GM12875 (cell line): ENCODE measurements at regions not wholly inside any gene's neighbourhood (a gene's known extent, or its start where the extent isn't known, plus 50 kb on each side); places are given as distances from the start of the nearest gene placed in this dataset.
"Not testable (repeated sequence)": the region's sequence is repeated elsewhere in the genome, so short reads cannot be mapped to it uniquely, and the experiment has no call there.

ENCODE experiments used
- H3K4me3 ChIP-seq: one replicate; pipeline ENCODE4 v1.5.1; 2011; ENCODE audit warnings: low read depth, low read length, control low read depth
- TF ChIP-seq, protein P1 (sequence below): IDR thresholded peaks from 2 replicates; pipeline ENCODE4 v1.5.1; 2011; ENCODE audit warnings: low read depth, mild to moderate bottlenecking, control low read depth, inconsistent platforms, low read length, moderate library complexity, borderline replicate concordance; ENCODE audit not compliant: insufficient read depth

DNA sequence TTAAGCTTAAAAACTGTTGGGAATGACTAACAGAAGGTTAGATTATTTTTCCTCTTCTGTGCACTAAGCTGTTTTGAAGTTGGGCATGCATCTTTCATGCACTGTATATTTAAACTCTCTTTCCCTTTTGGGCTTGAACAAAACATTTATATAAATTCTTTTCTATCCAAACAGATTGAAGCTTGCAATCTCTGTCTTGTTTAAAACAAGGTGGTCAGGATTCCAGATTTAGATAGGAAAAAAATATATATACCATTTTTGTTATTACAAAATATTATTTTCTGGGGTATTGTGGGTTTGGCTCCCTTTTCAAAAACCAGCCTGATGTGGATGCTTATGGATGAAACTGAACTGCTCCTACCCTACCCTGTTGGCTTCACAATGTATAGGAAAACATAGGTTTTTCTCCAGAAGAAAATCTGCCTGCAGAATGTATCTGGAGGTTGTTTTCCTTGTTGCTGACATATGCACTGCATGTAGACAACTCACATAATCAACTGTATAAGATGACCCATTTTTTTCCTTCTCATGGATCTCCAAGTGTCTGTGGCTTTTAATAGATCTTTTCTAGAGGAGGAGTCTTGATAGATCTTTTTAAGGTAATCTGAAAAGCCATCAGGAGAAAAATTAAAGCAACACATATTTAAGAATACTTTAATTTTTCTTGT lies 146.3 kb downstream of the PRL start:
- H3K4me3 ChIP-seq: no peak overlapping the region
- TF ChIP-seq, protein P1, sequence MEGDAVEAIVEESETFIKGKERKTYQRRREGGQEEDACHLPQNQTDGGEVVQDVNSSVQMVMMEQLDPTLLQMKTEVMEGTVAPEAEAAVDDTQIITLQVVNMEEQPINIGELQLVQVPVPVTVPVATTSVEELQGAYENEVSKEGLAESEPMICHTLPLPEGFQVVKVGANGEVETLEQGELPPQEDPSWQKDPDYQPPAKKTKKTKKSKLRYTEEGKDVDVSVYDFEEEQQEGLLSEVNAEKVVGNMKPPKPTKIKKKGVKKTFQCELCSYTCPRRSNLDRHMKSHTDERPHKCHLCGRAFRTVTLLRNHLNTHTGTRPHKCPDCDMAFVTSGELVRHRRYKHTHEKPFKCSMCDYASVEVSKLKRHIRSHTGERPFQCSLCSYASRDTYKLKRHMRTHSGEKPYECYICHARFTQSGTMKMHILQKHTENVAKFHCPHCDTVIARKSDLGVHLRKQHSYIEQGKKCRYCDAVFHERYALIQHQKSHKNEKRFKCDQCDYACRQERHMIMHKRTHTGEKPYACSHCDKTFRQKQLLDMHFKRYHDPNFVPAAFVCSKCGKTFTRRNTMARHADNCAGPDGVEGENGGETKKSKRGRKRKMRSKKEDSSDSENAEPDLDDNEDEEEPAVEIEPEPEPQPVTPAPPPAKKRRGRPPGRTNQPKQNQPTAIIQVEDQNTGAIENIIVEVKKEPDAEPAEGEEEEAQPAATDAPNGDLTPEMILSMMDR: no peak

DNA sequence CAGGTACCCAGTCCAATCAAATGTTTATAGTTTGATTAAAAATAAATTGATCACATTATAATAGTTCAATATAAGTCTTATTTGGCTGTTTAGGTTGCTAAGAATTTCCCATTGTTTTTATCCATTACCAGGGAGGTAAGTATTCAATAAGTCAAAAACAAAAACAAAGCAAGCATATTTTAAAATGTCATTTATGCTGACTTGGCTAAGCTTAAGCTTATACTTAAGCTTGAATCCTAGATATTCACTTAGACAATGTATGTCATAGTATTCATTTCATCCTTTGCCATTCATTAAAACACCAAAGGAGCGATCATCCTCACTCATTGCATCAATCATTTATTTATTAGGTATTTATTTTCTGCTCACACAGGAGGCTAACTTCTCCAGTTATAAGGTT lies 144.9 kb downstream of the PRL start:
- TF ChIP-seq, protein P1: no peak
- H3K4me3 ChIP-seq: no peak overlapping the region

DNA sequence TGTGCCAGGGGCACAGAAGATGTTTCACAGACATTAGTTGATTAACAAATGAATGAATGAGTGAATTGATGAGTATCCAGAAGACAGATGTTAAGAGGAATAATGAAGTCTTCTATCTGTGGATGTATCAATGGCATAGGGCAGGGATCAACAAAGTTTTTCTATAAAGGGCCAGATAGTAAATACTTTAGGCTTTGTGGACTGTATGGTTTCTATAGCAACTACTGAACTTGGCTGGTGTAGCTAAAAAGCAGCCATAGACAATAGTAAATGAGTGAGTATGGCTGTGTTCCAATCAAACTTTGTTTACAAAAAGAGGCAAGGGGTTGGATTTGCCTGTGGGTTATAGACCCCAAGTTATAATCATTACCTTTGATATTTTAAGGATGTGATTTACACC lies 144.0 kb downstream of the PRL start:
- H3K4me3 ChIP-seq: no peak overlapping the region
- TF ChIP-seq, protein P1: no peak

DNA sequence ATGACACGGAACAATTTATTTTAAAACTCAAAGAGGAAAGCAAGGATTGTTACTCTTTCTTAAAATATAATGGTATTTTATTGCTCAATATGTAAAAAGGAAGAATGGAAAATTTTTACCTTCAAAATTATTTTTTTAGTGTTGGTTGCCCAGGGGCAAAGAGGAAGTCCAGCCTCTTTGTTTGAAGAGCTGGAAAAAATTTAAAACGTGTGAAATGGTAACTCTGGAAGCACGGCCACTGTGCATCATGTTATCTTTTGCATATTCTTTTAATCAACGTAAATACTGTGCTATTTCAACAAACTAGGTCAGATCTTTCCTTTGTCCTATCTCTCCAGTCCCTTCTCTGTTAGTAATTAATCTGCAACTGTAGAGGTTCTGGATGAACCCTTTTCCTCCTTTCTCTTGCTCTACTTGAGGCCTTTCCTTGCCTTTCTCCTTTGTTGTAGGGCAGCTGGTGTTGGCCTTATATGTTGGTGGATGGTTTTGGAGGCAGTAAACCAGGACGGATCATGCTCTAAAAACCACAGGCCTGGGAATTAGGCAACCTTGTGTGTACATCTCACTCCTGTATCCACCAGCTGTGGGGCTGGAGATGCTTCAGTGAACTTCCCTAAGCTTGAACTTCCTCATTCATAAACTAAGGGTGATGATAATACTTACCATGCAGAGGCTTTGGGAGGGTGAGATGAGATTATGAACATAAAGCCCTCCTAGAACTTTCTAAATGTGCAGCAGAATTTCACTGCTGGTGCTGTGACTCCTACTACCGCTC lies 143.3 kb downstream of the PRL start:
- no peak overlapping the region for H3K4me3 ChIP-seq
- TF ChIP-seq, protein P1: no peak

DNA sequence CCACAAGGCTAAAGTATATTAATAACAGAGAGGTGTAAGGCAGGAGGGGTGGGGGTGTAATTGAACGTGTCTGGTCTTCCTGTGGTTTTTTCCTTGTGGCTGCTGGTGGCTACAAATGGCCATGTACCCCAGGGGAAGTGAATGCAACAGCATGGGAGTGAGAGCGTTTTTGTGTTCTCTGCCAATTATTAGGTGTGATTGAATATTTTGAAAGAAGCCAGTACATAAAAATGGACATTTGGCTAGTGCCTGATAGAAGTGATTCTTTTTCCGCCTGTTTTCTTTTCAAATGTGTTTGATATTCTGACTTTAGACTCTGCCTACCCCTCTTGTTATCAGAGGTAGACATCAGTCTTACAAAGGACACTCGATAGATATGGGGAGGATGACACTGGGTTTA lies 141.3 kb downstream of the PRL start:
- TF ChIP-seq, protein P1: no peak
- H3K4me3 ChIP-seq: no peak overlapping the region

DNA sequence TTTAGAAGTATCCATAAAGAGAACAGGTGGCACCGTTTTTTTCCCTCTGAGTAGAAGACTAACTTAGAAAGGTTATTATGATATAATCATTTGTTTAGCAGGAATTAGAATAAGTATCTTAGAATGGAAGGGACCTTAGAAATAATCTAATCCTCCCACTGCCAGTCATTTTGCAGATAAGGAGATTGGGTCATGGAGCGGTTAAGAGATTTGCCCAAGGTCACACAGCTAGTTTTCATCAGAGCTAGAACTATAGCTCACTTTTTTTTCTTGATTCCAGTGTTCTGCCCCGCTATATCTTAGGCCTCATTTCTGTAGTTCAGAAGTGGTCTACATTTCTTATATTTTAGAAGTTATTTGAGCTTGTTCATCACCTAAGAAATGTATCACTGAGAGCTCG lies 139.6 kb downstream of the PRL start:
- TF ChIP-seq, protein P1: no peak
- H3K4me3 ChIP-seq: no peak overlapping the region

DNA sequence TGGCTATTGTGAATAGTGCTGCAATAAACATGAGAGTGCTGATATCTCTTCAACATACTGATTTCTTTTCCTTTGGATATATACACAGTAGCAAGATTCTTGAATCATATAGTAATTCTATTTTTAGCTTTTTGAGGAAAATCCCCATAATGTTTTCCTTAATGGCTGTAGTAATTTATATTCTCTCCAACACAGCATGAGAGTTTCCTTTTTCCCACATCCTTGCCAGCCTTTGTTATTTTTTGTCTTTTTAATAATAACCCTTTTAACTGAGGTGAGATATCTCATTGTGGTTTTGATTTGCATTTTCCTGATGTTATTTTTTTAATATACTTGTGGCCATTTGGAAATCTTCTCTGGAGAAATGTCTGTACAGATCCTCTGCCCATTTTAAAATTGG lies 132.6 kb downstream of the PRL start:
- TF ChIP-seq, protein P1: no peak
- no peak overlapping the region for H3K4me3 ChIP-seq

DNA sequence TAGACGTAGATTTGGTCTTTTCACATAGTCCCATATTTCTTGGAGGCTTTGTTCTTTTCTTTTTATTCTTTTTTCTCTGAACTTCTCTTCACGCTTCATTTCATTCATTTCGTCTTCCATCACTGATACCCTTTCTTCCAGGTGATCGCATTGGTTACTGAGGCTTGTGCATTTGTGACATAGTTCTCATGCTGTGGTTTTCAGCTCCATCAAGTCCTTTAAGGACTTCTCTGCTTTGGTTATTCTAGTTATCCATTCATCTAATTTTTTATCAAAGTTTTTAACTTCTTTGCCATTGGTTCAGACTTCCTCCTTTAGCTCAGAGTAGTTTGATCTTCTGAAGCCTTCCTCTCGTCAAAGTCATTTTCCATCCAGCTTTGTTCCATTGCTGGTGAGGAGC lies 125.8 kb downstream of the PRL start:
- not testable (repeated sequence) for H3K4me3 ChIP-seq

DNA sequence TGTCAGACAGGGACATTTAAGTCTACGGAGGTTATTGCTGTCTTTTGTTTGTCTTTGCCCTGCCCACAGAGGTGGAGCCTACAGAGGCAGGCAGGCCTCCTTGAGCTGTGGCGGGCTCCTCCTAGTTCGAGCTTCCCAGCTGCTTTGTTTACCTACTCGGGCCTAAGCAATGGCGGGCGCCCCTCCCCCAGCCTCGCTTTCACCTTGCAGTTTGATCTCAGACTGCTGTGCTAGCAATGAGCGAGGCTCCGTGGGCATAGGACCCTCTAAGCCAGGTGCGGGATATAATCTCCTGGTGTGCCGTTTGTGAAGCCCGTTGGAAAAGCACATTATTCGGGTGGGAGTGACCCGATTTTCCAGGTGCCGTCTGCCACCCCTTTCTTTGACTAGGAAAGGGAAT lies 125.0 kb downstream of the PRL start:
- not testable (repeated sequence) for H3K4me3 ChIP-seq
